ENCODE measurements at regions not wholly inside any gene's neighbourhood (a gene's known extent, or its start where the extent isn't known, plus 50 kb on each side); places are given as distances from the start of the nearest gene placed in this dataset.

- no peak for TF ChIP-seq ZBTB33 (IDR thresholded peaks at IDR 0.05)
- no peak for TF ChIP-seq GABPA (IDR thresholded peaks at IDR 0.05 in 1 of 2, conservative IDR thresholded peaks at IDR 0.05 in 1 of 2)
- no peak for TF ChIP-seq MAX (IDR thresholded peaks at IDR 0.05)
- no peak for TF ChIP-seq REST (IDR thresholded peaks at IDR 0.05)
- TF ChIP-seq CTCF (IDR thresholded peaks at IDR 0.05; ENCODE audit: low read depth, low read length, missing input control): no peak
- TF ChIP-seq ATF3 (IDR thresholded peaks at IDR 0.05): no peak
- TF ChIP-seq HNF4G (IDR thresholded peaks at IDR 0.05): no peak
- TF ChIP-seq SP1 (IDR thresholded peaks at IDR 0.05): no peak
Measured at GRCh38 chr13:65803530-65804392, 1426.4 kb downstream of the PCDH9 start.

Data from liver (tissue), 3 donors.